Superior temporal gyrus (tissue), 1 donor: ENCODE measurements at regions not wholly inside any gene's neighbourhood (a gene's known extent, or its start where the extent isn't known, plus 50 kb on each side); places are given as distances from the start of the nearest gene placed in this dataset.

ENCODE experiments used
- DNase-seq: peaks from one replicate; pipeline ENCODE4 v3.0.0-alpha.2; 2016; ENCODE audit errors: extremely low spot score

- DNase-seq, result no peak
These were observed 396.7 kb upstream of the DAB1 start for GRCh38 chr1:57820356-57821095.

GRCh38 chr1:57819893-57820292, 396.0 kb upstream of the DAB1 start:
- DNase-seq, result no peak

DNA sequence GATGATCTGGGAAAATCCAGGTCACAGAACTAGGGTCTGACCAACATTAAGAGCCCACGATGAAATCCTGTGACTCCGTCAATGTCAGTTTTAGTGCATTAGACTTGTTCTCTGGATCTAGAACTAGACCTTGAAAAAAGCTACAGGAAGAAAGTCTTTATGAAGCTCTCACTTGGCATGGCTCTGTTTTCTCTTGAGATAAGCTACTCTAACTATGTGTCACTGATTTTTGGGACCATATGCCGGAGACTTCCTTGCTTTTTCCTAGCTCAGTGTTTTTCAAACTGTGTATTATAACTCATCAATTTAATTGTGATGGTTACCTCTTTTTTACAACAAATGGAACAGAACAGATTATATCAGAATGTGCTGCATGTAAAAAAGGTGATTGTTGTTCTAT, 379.7 kb upstream of the DAB1 start:
- no peak for DNase-seq

- DNase-seq, result no peak
These were observed 376.5 kb upstream of the DAB1 start for GRCh38 chr1:57800376-57800775.

- DNase-seq, result no peak
These were observed 375.7 kb upstream of the DAB1 start for GRCh38 chr1:57799490-57800115.

- no peak for DNase-seq
These were observed 374.7 kb upstream of the DAB1 start for GRCh38 chr1:57798543-57798942.

GRCh38 chr1:57797084-57797483, 373.2 kb upstream of the DAB1 start:
- DNase-seq, result no peak

- DNase-seq, result no peak
These were observed 372.8 kb upstream of the DAB1 start for GRCh38 chr1:57796616-57797015.

DNA sequence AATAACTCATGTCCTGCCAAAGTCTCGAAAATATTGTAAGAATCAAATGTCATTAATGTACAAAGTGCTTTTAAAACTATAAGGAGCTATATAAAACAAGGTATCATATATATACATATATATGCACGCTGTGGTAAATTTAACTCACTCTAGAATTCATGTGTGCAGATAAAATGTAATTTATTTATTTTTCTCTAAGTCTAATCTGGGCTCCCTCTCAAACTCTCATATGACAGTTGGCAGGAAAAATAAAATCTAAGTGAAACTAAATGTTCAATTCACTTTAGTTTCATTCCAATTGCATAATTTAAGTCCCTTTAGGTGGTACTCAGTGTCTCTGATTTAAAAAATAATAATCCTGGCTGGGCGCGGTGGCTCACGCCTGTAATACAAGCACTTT, 372.0 kb upstream of the DAB1 start:
- DNase-seq, result no peak

DNA sequence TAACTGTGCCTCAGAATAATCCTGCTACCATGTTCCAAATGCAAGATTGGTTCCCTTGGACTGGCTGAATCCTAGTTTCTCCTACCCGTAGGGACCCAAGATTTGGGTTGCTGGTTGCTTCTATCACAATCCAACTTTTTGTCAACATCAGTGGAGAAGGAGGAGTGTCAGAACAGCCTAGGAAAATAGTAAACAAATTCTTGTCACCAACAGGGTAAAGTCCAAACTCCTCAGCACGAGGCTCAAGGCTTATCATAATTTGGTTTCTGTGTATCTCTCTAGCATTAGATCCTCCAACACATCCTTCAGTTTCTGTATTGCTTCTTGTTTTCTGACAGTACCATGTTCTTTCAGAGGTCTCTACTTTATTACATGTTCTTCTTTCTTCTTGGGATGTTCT, 370.2 kb upstream of the DAB1 start:
- DNase-seq, result no peak

- no peak for DNase-seq
These were observed 367.6 kb upstream of the DAB1 start for GRCh38 chr1:57791497-57791896.

DNA sequence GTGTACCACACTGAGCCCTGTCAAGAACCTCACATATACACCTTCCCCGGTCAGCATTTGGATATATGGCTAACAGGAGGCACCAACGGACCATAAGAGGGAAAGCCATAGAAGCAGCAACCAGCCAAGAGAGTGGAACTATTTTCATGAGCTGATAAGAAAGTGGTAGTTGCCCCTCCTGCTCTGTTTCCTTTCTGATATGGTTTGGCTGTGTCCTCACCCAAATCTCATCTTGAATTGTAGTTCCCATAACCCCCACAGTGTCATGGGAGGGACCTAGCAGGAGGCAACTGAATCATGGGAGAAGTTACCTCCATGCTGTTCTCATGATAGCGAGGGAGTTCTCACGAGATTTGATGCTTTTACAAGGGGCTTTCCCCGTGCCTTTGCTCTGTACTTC, 366.1 kb upstream of the DAB1 start:
- DNase-seq, result no peak

GRCh38 chr1:57788313-57788712, 364.5 kb upstream of the DAB1 start:
- no peak for DNase-seq

DNA sequence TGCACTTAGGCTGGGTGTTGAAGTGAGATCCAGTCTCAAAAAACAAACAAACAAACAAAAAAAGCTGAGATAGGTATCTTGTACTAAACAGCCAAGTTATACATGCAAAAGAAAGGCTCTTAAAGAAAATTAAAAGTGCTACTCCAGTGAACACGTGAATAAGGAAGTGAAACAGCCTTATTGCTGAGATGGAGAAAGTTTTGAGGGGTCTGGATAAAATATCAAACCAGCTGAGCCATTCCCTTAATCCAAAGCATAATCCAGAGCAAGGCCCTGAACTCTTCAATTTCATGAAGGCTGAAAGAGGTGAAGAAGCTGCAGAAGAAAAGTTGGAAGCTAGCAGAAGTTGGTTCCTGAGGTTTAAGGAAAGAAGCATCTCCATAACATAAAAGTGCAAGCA, 360.5 kb upstream of the DAB1 start:
- DNase-seq, result no peak

GRCh38 chr1:57782357-57782756, 358.5 kb upstream of the DAB1 start:
- DNase-seq, result no peak

DNA sequence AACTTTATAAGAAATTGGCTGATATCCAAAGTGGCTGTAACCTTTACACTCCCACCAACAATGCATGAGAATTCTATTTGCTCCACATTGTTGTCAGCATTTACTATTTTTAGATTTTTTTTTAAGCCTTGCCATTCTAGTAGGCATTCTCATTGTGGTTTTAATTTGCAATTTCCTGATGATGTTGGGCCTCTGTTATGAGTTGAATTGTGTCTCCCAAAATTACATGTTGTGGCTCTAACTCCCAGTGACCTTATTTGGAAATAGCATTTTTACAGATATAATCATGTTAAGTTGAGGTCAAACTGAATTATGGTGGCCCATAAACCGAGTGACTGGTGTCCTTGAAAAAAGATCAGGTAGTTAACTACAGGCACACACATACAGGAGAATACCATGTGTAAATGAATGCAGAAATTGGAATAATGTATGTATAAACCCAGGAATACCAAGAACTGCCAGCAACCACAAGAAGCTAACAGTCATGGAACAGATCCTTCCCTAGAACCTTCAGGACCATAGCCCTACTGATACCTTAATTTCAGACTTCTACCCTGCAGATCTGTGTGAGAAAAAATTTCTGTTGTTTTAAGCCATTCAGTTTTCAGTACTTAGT, 348.8 kb upstream of the DAB1 start:
- DNase-seq, result no peak

DNA sequence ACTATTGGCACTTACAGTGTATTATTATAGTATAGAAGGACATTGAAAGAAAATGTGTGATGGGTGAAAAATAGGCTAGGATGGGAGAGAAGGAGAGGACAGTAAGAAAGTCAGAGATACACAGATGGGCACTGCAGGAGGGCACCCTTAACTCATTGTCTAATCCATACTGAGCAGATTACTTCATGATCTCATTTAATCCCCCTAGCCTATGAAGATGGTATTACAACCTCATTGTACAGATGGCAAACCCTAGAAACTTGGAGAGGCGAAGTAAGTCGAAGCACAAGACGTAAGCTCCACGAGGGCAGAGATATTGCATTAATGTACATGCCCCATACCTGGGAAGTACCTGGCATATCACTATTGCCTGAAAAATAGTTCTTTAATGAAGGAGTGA, 346.9 kb upstream of the DAB1 start:
- no peak for DNase-seq

DNA sequence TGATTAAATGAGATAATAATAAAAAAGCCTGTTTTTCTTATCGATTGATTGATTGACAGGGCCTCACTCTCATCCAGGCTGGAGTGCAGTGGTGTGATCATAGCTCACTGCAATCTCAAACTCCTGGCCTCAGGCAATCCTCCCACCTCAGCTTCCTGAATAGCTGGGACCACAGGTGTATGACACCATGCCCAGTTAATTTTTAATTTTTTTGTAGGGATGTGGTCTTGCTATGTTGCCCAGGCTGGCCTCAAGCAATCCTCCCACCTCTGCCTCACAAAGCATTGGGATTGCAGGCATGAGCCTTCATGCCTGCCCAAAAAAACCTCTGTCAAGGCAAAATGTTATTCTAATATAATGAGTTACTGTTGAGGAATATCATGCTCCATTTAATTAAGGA, 346.4 kb upstream of the DAB1 start:
- DNase-seq, result no peak

DNA sequence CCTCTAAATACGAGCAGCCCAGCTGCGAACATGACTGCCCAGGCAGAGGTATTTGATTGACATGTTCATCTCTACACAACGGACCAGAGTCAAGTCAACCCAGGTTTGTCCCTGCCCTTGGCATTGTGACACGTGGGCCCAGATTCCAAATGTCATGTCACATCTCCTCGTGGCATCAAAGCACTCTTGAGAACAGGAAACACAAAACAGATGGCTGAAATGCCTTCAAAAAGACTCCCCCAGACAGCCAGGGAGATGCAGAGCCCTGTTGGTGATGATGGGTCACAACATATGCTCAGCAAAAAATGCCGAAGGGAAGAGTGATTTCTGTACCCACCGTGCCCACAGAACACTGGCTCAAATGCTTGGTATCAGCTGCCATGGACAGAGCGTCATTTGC, 337.8 kb upstream of the DAB1 start:
- no peak for DNase-seq

DNA sequence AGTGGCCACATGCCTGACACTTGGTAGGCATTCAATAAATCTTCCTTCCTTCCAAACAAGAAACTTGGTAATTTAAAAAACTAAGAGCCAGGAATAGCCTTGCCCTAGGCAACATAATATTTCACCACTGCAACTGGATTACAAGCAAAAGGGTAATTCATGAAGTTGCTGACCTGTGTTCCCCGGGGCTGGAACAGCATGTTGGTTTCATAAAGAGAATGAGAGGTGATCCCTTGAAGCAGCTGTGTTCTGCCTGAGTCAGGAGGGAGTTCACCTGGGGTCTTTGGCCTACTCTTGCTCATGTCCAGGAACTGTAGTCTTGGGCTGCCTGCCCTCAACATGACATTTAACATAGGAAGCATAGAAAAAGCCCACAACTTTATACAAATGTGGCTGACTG, 329.0 kb upstream of the DAB1 start:
- DNase-seq, result no peak

DNA sequence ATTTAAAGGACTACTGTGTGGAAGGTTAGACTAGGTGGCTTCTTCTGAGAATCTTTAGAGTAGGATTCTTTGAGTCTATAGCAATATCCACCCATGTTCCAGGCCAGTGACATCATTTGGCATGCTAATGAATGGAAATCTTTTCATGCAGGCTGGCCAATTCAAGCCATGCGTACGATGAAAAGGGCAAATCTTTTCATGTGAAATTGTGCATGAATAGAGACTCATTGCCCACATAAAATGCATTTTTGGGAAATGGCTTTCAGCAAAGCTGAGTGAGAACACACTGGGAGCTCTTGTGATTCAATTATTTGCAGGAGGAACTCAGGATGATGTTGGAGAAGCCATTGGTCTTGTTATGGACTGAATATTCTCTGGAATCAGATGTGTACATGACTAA, 324.9 kb upstream of the DAB1 start:
- no peak for DNase-seq

DNA sequence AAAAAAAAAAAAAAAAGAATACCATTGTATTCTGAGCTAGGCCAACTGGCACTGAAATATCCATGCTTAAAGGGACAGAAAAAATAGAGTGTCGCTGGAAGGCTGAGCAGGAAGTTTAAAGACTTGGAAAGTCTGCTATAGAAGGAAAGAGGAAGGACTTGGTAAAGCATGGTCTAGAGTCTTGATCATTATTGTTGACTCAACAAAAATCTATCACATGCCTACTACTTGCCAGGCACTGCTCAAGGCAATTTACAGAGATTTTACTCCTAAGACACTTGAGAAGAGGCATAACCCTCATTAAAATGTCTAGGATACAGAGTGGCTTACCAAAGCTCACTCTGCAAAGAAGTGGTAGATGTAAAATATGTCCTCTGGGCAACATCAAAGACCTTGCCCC, 324.0 kb upstream of the DAB1 start:
- no peak for DNase-seq

- no peak for DNase-seq
These were observed 317.7 kb upstream of the DAB1 start for GRCh38 chr1:57741521-57741920.
